Fibroblast of lung (primary cell): ENCODE measurements at regions not wholly inside any gene's neighbourhood (a gene's known extent, or its start where the extent isn't known, plus 50 kb on each side); places are given as distances from the start of the nearest gene placed in this dataset.

Source experiments
- EZH2 ChIP-seq: IDR thresholded peaks from 2 replicates; pipeline ENCODE4 v1.5.1; 2012; ENCODE audit warnings: low read length, control low read depth, mild to moderate bottlenecking; ENCODE audit errors: missing control alignments
- TF ChIP-seq, protein P1 (sequence below), 2 donors: IDR thresholded peaks in 1 of 2; conservative IDR thresholded peaks in 1 of 2; 1 replicate in 1 of 2; 2 replicates in 1 of 2; pipeline ENCODE4 v1.5.1; 2011 to 2012; ENCODE audit warnings: low read length in 2 of 2, control low read depth in 1 of 2, inconsistent platforms in 1 of 2, low read depth in 1 of 2, mild to moderate bottlenecking in 1 of 2

DNA sequence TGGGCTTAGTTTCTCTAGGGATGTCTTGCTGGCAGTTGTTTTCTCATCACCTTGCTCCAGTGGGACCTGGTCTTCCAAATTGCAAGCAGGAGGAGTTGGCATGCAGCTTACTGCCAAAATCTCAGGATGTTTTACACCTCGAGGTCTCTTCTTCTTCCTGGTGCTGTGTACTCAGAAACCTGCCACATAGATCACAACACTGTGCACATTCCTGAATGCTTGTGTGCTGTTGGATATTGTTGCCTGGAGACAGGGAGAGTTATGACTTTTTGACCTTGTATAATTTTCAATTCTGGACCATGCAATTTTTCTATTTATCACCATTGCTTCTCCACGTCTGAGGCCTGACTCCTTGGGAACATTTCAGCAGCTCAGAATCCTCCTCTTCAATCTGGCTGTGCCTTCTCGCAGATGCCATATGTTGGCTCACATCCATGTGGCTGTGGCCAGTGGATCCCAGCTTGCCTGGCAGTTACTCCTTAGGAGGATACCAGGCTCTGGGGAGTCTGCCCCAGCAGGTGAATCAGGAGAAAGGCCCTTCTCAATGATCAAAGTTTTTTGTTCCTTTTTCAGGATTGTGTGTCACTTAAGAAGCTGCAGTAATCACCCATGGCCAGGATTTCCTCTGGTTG lies 489.3 kb downstream of the TSN start:
- TF ChIP-seq, protein P1, sequence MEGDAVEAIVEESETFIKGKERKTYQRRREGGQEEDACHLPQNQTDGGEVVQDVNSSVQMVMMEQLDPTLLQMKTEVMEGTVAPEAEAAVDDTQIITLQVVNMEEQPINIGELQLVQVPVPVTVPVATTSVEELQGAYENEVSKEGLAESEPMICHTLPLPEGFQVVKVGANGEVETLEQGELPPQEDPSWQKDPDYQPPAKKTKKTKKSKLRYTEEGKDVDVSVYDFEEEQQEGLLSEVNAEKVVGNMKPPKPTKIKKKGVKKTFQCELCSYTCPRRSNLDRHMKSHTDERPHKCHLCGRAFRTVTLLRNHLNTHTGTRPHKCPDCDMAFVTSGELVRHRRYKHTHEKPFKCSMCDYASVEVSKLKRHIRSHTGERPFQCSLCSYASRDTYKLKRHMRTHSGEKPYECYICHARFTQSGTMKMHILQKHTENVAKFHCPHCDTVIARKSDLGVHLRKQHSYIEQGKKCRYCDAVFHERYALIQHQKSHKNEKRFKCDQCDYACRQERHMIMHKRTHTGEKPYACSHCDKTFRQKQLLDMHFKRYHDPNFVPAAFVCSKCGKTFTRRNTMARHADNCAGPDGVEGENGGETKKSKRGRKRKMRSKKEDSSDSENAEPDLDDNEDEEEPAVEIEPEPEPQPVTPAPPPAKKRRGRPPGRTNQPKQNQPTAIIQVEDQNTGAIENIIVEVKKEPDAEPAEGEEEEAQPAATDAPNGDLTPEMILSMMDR (conservative IDR thresholded peaks at IDR 0.05 in 1 of 2, IDR thresholded peaks at IDR 0.05 in 1 of 2; ENCODE audit: low read depth in 1 of 2, low read length in 2 of 2) = no peak
- TF ChIP-seq EZH2 = no peak
